H1 (cell line): ENCODE measurements at regions not wholly inside any gene's neighbourhood (a gene's known extent, or its start where the extent isn't known, plus 50 kb on each side); places are given as distances from the start of the nearest gene placed in this dataset.

ENCODE experiments used
- BRCA1 ChIP-seq: IDR thresholded peaks from 2 replicates; pipeline ENCODE4 v1.6.1; 2012; ENCODE audit warnings: low read depth, low read length, improper control_type of control experiment
- CTCF ChIP-seq, 3 experiments: IDR thresholded peaks; 1 replicate in 2 of 3; 2 replicates in 1 of 3; pipeline versions ENCODE4 v1.5.1 to v1.6.1; 2011; ENCODE audit warnings: low read length in 3 of 3, mild to moderate bottlenecking in 3 of 3, inconsistent platforms in 2 of 3, low read depth in 1 of 3, moderate library complexity in 1 of 3; ENCODE audit not compliant: insufficient read depth in 1 of 3; ENCODE audit errors: control extremely low read depth in 1 of 3
- HDAC2 ChIP-seq, 2 experiments: fragments of 300-600 bp in 1 of 2; sonication (generic) in 1 of 2; IDR thresholded peaks; 2 replicates each; pipeline ENCODE4 v1.6.1; 2011 to 2012; ENCODE audit warnings: low read depth in 2 of 2, low read length in 2 of 2, mild to moderate bottlenecking in 2 of 2, moderate library complexity in 2 of 2, borderline replicate concordance in 1 of 2, inconsistent platforms in 1 of 2
- RAD21 ChIP-seq, 2 experiments: IDR thresholded peaks in 1 of 2; conservative IDR thresholded peaks in 1 of 2; 2 replicates each; pipeline ENCODE4 v1.6.1; 2011; ENCODE audit warnings: low read depth in 2 of 2, low read length in 2 of 2, improper control_type of control experiment in 1 of 2, inconsistent platforms in 1 of 2, mild to moderate bottlenecking in 1 of 2, moderate library complexity in 1 of 2
- RBBP5 ChIP-seq: IDR thresholded peaks from 2 replicates; pipeline ENCODE4 v1.7.1; 2012; ENCODE audit warnings: low read depth, mild to moderate bottlenecking, inconsistent platforms, low read length, moderate library complexity, borderline replicate concordance
- RXRA ChIP-seq: IDR thresholded peaks from 2 replicates; pipeline ENCODE4 v1.6.1; 2011; ENCODE audit warnings: low read depth, mild to moderate bottlenecking, low read length, moderate library complexity; ENCODE audit not compliant: insufficient read depth
- SIX5 ChIP-seq: IDR thresholded peaks from 2 replicates; pipeline ENCODE4 v1.6.1; 2011; ENCODE audit warnings: mild to moderate bottlenecking, low read depth, low read length
- SUZ12 ChIP-seq: fragments of 200-600 bp; sonication (generic); IDR thresholded peaks from 2 replicates; pipeline ENCODE4 v1.6.1; 2012; ENCODE audit warnings: mild to moderate bottlenecking, inconsistent platforms, low read length, moderate library complexity, mixed read lengths
- TCF12 ChIP-seq: IDR thresholded peaks from 2 replicates; pipeline ENCODE4 v1.6.1; 2011; ENCODE audit warnings: low read depth, mild to moderate bottlenecking, low read length

- TF ChIP-seq HDAC2 (IDR thresholded peaks at IDR 0.05; ENCODE audit: borderline replicate concordance in 1 of 2, low read depth in 2 of 2, low read length in 2 of 2) (no peak), BRCA1 (no peak), SIX5 (no peak), TCF12 (no peak), RBBP5 (no peak), SUZ12 (no peak), RXRA (no peak), CTCF (IDR thresholded peaks at IDR 0.05; ENCODE audit: control extremely low read depth in 1 of 3, insufficient read depth in 1 of 3, low read depth in 1 of 3, low read length in 3 of 3) (no peak), RAD21 (IDR thresholded peaks at IDR 0.05 in 1 of 2, conservative IDR thresholded peaks at IDR 0.05 in 1 of 2; ENCODE audit: low read depth in 2 of 2, low read length in 2 of 2) (no peak)
Observed at GRCh38 chr17:72401883-72402726, 281.3 kb downstream of the SOX9 start.
